ENCODE measurements at regions not wholly inside any gene's neighbourhood (a gene's known extent, or its start where the extent isn't known, plus 50 kb on each side); places are given as distances from the start of the nearest gene placed in this dataset.

DNA sequence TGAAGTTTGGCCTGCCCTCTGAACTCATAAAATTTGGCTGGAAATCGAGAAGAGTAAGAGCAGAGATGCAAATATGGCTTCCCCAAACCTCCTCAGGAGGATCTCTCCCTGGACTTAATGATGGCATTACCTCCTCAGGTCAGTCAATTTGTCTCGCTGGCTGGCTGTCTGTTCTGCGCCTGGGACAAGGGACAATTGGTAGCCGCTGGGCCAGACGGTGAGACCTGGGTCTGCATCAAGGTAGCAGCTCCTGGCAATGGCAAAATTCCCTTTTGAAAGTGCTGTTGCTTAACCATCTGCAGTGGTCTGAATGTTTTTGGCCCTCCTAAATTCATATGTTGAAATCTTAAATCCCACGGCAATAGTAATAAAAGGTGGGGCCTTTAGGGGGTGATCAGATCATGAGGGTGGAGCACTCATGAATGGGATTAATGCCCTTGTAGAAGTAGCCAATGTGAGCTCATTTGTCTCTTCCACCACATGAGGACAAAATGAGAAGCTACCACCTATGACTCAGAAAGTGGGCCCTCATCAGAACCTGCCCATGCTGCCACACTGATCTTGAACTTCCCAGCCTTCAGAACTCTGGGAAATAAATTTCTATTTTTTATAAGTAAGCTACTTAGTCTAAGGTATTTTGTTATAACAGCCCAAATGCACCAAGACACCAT lies 439.3 kb upstream of the KLF4 start (continued):
- TF ChIP-seq ZNF317 (CRISPR knock-in tag; IDR thresholded peaks at IDR 0.05) (no peak), ZMYM4 (CRISPR knock-in tag; IDR thresholded peaks at IDR 0.05) (no peak), ZNF589 (CRISPR knock-in tag; conservative IDR thresholded peaks at IDR 0.05) (no peak), STAG1 (CRISPR knock-in tag; IDR thresholded peaks at IDR 0.05) (no peak)
- TF ChIP-seq, protein P1, sequence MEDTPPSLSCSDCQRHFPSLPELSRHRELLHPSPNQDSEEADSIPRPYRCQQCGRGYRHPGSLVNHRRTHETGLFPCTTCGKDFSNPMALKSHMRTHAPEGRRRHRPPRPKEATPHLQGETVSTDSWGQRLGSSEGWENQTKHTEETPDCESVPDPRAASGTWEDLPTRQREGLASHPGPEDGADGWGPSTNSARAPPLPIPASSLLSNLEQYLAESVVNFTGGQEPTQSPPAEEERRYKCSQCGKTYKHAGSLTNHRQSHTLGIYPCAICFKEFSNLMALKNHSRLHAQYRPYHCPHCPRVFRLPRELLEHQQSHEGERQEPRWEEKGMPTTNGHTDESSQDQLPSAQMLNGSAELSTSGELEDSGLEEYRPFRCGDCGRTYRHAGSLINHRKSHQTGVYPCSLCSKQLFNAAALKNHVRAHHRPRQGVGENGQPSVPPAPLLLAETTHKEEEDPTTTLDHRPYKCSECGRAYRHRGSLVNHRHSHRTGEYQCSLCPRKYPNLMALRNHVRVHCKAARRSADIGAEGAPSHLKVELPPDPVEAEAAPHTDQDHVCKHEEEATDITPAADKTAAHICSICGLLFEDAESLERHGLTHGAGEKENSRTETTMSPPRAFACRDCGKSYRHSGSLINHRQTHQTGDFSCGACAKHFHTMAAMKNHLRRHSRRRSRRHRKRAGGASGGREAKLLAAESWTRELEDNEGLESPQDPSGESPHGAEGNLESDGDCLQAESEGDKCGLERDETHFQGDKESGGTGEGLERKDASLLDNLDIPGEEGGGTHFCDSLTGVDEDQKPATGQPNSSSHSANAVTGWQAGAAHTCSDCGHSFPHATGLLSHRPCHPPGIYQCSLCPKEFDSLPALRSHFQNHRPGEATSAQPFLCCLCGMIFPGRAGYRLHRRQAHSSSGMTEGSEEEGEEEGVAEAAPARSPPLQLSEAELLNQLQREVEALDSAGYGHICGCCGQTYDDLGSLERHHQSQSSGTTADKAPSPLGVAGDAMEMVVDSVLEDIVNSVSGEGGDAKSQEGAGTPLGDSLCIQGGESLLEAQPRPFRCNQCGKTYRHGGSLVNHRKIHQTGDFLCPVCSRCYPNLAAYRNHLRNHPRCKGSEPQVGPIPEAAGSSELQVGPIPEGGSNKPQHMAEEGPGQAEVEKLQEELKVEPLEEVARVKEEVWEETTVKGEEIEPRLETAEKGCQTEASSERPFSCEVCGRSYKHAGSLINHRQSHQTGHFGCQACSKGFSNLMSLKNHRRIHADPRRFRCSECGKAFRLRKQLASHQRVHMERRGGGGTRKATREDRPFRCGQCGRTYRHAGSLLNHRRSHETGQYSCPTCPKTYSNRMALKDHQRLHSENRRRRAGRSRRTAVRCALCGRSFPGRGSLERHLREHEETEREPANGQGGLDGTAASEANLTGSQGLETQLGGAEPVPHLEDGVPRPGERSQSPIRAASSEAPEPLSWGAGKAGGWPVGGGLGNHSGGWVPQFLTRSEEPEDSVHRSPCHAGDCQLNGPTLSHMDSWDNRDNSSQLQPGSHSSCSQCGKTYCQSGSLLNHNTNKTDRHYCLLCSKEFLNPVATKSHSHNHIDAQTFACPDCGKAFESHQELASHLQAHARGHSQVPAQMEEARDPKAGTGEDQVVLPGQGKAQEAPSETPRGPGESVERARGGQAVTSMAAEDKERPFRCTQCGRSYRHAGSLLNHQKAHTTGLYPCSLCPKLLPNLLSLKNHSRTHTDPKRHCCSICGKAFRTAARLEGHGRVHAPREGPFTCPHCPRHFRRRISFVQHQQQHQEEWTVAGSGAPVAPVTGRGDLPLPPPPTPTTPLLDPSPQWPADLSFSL (CRISPR knock-in tag; IDR thresholded peaks at IDR 0.05): no peak

DNA sequence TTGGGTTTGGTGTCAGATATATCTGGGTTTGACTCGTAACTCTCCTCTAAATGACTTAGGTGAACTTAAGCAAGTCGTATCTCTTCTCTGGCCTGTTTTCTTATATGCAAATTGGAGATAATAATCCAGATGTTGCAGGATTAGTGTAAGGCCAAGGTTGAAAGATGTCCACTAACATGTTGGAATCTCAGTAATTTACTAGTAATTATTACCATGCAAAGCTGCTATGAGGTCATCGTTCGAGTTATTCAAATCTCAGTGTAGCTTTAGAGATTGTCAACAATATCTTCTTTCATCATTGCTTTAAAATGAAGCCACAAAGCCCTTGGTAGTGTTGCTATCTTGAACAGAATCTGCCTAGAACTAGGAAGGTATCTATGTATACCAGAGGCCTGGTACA lies 437.7 kb upstream of the KLF4 start:
- H3K27ac ChIP-seq (ENCODE audit: extremely low read length, insufficient read depth, low read length): no peak overlapping the region
- no peaks in the 10 kb centered on the region for H3K4me1 ChIP-seq (ENCODE audit: insufficient read depth, low read length)
- H4K20me1 ChIP-seq (ENCODE audit: insufficient read depth, low read length): no peaks in the 10 kb centered on the region
- DNase-seq (ENCODE audit: low spot score) (no peak), FAIRE-seq (no peak), ATAC-seq (no peak)
- H3K36me3 ChIP-seq (replicated peaks in 1 of 2; ENCODE audit: control insufficient read depth in 1 of 2, insufficient read depth in 2 of 2, low read length in 2 of 2): no peaks in the 10 kb centered on the region
- BruUV-seq (replicated peaks): no TSS peak
- no peak overlapping the region for H3K4me2 ChIP-seq (ENCODE audit: low read depth, low read length)
- WGBS (ENCODE audit: low lambda C conversion rate): 56% methylated on average over 4 of the region's 4 CpGs
- no peaks in the 10 kb centered on the region for H3K79me2 ChIP-seq (ENCODE audit: insufficient read depth, low read length)
- ChIA-PET CTCF (ENCODE audit: low intra/inter-chr PET ratio, low total read pairs) (no interaction called here), POLR2A (no interaction called here)
- no peak for TF ChIP-seq BCL6 (CRISPR knock-in tag; IDR thresholded peaks at IDR 0.05)
- peak; percentile 37; the same call in 1 of the 2 replicates for TF ChIP-seq ATF7 (IDR thresholded peaks at IDR 0.05)
- TF ChIP-seq ATF7 (CRISPR knock-in tag; IDR thresholded peaks at IDR 0.05): no peak
- H3K4me3 ChIP-seq (replicated peaks in 1 of 3; ENCODE audit: insufficient read depth in 1 of 3, low read depth in 2 of 3, low read length in 3 of 3): no peak overlapping the region
- intact Hi-C loops (cut with micrococcal nuclease; ENCODE audit: unreplicated experiment): no loop called here
- H3K27me3 ChIP-seq (ENCODE audit: control insufficient read depth in 1 of 2, insufficient read depth in 2 of 2, low read length in 2 of 2): no peaks in the 10 kb centered on the region
- H3K9ac ChIP-seq (ENCODE audit: insufficient read depth, low read depth, low read length): no peak overlapping the region
- H3K9me3 ChIP-seq (ENCODE audit: low read length): no peaks in the 10 kb centered on the region
- in situ Hi-C loops (cut with HindIII; ENCODE audit: extremely low pct_ligation_motif_present, low pct_unique_long_range_greater_than_20kb): no loop called here
- no peak overlapping the region for H2AFZ ChIP-seq (ENCODE audit: low read length)

Measured in HepG2 (cell line).